HepG2 (cell line): ENCODE measurements at regions not wholly inside any gene's neighbourhood (a gene's known extent, or its start where the extent isn't known, plus 50 kb on each side); places are given as distances from the start of the nearest gene placed in this dataset.

Experiments used
- ELF1 ChIP-seq: sonication (generic); formaldehyde crosslinking; IDR thresholded peaks from 2 replicates; pipeline ENCODE4 v1.4.0; 2020; ENCODE audit warnings: missing genetic modification reagents
- FOXJ3 ChIP-seq: sonication (generic); formaldehyde crosslinking; IDR thresholded peaks from 2 replicates; pipeline ENCODE4 v1.4.0; 2020; ENCODE audit warnings: missing genetic modification reagents, mild to moderate bottlenecking, borderline replicate concordance
- MATR3 ChIP-seq: sonication (generic); formaldehyde crosslinking; IDR thresholded peaks from 2 replicates; pipeline ENCODE4 v1.4.0; 2020; ENCODE audit warnings: missing genetic modification reagents
- MYNN ChIP-seq: sonication (generic); formaldehyde crosslinking; IDR thresholded peaks from 2 replicates; pipeline ENCODE4 v1.4.0; 2020; ENCODE audit warnings: mild to moderate bottlenecking, low read depth, missing genetic modification reagents
- NR3C1 ChIP-seq: sonication (generic); formaldehyde crosslinking; IDR thresholded peaks from 2 replicates; pipeline ENCODE4 v1.4.0; 2020; ENCODE audit warnings: missing genetic modification reagents
- ZNF282 ChIP-seq: fragments of 450-650 bp; IDR thresholded peaks from 2 replicates; pipeline ENCODE4 v1.6.1; 2018; ENCODE audit not compliant: partially characterized antibody
- ZNF484 ChIP-seq: sonication (generic); formaldehyde crosslinking; IDR thresholded peaks from 2 replicates; pipeline ENCODE4 v1.5.1; 2020; ENCODE audit warnings: mild to moderate bottlenecking, low read depth, missing genetic modification reagents, borderline replicate concordance
- ZNF781 ChIP-seq: sonication (generic); formaldehyde crosslinking; IDR thresholded peaks from 2 replicates; pipeline ENCODE4 v1.5.1; 2020; ENCODE audit warnings: borderline replicate concordance, mild to moderate bottlenecking, missing genetic modification reagents; ENCODE audit errors: not compliant biosample characterization
- TF ChIP-seq, protein P1 (sequence below): sonication (generic); formaldehyde crosslinking; IDR thresholded peaks from 2 replicates; pipeline ENCODE4 v1.5.0; 2020; ENCODE audit warnings: mild to moderate bottlenecking, missing genetic modification reagents, moderate library complexity
- TF ChIP-seq, protein P2 (sequence below): sonication (generic); formaldehyde crosslinking; IDR thresholded peaks from 2 replicates; pipeline ENCODE4 v1.4.0; 2020; ENCODE audit warnings: missing genetic modification reagents, borderline replicate concordance

DNA sequence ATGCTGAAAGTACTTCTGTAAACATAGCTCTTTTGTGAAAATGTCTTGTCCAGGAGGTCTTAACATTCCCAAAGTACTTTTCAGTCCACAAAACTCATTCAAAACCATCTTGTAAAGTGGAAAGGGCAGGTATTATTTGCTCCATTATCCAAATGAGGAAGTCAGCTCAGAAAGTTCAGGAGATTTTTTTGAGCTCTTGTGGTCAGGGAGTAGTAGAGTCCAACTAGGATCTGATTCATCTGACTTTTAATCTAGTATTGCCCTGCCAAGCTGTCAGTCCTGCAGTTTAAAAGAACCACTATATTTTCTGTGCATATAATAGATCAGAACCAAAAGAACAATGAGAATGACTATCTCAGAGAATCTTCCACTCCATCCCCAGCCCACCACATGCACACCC, 83.5 kb downstream of the FOXB1 start:
- no peak for TF ChIP-seq NR3C1 (CRISPR knock-in tag)
- TF ChIP-seq MATR3 (CRISPR knock-in tag) = no peak
- no peak for TF ChIP-seq ZNF781 (CRISPR knock-in tag)
- TF ChIP-seq, protein P1, sequence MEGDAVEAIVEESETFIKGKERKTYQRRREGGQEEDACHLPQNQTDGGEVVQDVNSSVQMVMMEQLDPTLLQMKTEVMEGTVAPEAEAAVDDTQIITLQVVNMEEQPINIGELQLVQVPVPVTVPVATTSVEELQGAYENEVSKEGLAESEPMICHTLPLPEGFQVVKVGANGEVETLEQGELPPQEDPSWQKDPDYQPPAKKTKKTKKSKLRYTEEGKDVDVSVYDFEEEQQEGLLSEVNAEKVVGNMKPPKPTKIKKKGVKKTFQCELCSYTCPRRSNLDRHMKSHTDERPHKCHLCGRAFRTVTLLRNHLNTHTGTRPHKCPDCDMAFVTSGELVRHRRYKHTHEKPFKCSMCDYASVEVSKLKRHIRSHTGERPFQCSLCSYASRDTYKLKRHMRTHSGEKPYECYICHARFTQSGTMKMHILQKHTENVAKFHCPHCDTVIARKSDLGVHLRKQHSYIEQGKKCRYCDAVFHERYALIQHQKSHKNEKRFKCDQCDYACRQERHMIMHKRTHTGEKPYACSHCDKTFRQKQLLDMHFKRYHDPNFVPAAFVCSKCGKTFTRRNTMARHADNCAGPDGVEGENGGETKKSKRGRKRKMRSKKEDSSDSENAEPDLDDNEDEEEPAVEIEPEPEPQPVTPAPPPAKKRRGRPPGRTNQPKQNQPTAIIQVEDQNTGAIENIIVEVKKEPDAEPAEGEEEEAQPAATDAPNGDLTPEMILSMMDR (CRISPR knock-in tag) = no peak
- TF ChIP-seq ELF1 (CRISPR knock-in tag) = no peak
- TF ChIP-seq MYNN (CRISPR knock-in tag) = no peak
- TF ChIP-seq, protein P2, sequence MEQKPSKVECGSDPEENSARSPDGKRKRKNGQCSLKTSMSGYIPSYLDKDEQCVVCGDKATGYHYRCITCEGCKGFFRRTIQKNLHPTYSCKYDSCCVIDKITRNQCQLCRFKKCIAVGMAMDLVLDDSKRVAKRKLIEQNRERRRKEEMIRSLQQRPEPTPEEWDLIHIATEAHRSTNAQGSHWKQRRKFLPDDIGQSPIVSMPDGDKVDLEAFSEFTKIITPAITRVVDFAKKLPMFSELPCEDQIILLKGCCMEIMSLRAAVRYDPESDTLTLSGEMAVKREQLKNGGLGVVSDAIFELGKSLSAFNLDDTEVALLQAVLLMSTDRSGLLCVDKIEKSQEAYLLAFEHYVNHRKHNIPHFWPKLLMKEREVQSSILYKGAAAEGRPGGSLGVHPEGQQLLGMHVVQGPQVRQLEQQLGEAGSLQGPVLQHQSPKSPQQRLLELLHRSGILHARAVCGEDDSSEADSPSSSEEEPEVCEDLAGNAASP = no peak
- TF ChIP-seq ZNF484 (CRISPR knock-in tag) = no peak
- TF ChIP-seq FOXJ3 (CRISPR knock-in tag) = no peak
- no peak for TF ChIP-seq ZNF282
